GM13976 (cell line): ENCODE measurements at regions not wholly inside any gene's neighbourhood (a gene's known extent, or its start where the extent isn't known, plus 50 kb on each side); places are given as distances from the start of the nearest gene placed in this dataset.

Experiments
- DNase-seq: peaks from one replicate; pipeline ENCODE4 v3.0.0; 2012; ENCODE audit warnings: low spot score
- in situ Hi-C: fragments of 300-500 bp; cut with MboI; formaldehyde crosslinking; loops from one replicate; pipeline ENCODE4 v1.12.0; 2022; ENCODE audit warnings: low sequenced_read_pairs, mixed read lengths, inconsistent platforms; ENCODE audit not compliant: unreplicated experiment
- TF ChIP-seq, protein P1 (sequence below): IDR thresholded peaks from 2 replicates; pipeline ENCODE4 v1.5.1; 2012; ENCODE audit warnings: borderline replicate concordance, mild to moderate bottlenecking; ENCODE audit not compliant: insufficient read depth; ENCODE audit errors: extremely low read depth, missing control alignments, control extremely low read depth

DNA sequence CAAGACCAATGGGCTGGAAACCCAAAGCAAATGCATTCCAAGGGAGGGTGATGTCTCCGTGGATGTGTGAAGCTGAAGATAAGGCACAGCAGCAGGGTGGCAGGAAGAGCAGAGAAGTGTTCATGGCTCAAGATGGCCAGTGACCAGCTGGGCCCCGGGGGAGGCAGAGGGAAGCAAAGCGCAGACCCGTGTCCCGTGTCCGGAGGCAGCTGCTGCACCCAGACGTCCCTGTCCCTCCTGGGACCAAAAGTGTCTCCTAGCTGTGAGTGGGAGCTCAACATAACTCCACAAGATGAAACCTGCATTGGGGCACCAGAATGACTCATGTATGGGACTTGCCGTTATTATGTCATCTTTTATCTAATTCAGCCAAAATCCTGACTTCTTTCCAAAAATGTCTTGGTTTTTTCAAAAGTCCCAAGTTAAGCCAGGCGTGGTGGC, 118.2 kb downstream of the RIPK4 start:
- in situ Hi-C loops, result no loop called here
- no peak for DNase-seq
- TF ChIP-seq, protein P1, sequence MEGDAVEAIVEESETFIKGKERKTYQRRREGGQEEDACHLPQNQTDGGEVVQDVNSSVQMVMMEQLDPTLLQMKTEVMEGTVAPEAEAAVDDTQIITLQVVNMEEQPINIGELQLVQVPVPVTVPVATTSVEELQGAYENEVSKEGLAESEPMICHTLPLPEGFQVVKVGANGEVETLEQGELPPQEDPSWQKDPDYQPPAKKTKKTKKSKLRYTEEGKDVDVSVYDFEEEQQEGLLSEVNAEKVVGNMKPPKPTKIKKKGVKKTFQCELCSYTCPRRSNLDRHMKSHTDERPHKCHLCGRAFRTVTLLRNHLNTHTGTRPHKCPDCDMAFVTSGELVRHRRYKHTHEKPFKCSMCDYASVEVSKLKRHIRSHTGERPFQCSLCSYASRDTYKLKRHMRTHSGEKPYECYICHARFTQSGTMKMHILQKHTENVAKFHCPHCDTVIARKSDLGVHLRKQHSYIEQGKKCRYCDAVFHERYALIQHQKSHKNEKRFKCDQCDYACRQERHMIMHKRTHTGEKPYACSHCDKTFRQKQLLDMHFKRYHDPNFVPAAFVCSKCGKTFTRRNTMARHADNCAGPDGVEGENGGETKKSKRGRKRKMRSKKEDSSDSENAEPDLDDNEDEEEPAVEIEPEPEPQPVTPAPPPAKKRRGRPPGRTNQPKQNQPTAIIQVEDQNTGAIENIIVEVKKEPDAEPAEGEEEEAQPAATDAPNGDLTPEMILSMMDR, result no peak

DNA sequence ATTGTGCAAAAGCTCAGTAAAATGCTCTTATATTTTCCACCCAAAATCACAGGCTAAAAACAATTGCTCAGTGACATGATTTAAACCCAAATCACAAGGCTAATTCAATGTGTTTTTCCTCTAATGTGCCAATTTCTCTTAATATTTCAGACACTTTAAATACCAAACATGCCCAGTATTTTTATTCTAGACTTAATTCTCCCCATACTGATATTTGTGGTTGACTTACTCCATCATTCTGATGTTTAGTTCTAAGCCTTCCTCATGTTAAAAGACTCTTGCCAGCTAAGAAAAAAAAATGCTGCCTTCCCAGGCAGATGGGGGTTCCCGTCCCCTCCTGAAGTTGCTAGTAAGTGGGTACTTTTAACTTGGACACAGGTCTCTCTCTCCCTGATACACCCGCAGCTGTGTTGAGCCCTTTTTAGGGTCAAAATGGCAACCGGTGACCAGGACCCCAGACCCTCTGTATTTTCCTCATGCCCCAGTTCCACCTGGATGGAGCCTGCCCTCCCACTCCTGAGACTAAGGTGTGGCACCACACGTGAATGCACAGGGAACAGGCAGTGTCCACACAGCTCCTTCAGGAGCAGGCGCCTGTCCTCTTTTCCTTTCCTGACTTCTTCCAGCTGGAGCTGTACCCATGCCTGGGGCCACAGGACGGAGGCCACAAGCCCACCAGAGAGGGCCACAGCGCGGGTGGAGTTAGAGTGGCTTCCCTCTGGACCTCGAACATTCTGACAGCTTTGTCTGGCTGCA, 118.9 kb downstream of the RIPK4 start:
- TF ChIP-seq, protein P1, result no peak
- in situ Hi-C loops, result no loop called here
- DNase-seq, result no peak

DNA sequence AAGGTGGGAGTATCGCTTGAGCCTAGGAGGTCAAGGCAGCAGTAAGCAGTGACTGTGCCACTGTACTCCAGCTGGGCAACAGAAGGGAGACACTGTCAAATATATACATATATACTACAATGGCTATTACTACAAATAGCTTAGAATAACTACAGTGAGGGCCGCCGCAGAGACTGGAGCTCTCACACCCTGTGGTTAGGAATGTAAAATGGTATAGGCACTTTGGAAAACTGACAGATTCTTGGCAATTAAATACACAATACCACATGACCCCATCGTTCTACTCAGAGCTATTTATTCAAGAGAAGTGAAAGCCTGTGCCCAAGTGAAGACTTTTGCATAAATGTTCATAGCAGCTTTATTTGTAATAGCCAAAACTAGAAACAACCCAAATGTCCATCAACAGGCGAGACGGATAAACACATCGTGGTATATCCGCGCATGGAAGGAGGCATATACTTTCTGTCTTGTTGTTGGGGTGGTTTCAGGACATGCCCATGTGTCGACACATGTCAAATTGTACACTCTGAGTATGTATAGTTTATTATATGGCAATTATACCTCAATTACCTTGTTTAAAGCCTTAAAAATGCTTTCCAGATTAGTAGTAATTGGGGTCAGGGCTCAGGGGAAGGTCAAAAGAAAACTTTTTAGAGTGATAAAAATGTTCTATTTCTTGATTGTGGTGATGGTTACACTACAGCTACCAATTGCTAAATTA, 123.4 kb downstream of the RIPK4 start:
- no peak for DNase-seq
- in situ Hi-C loops, result no loop called here
- TF ChIP-seq, protein P1, result no peak

DNA sequence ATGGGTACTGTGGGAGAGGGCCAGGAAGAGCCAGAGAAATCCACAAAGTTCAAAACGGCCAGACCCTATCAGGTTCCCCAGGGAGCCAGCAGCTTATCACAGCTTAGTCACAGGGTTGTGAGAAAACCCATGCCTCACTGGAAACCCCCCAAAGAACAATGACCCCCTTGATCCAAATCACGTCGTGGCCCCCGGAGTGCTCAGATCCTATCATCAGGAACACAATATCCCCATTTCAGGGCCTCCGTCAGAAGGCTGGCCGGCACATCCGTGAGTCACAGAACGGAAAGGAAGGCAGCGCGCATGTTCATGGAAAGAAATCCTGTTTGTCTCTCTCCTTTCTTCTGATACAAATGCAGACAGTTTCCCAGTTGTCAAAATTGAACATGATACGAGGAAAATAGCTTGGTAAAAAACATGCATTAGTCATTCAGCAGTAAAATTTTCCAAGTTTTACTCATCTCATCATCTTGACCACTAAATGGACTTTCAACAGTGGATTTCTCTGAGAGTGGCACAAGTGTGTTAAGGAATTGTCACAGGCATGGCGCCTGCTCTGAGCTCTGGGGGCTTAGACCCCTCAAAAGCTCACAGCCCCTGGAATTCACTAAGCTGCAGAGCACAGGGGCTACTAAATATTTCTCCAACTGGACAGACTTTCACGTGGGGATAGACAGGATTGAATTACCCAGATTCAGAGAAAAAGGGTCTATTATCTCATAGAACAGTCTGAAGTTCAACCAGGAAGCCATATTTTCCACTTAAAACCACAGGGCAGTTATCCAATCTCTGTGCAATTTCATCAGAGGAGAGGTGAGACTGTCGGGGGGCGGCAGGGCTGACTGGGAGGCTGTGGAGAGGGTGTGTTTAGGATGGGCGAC, 124.8 kb downstream of the RIPK4 start:
- no peak for DNase-seq
- in situ Hi-C loops, result no loop called here
- TF ChIP-seq, protein P1, result no peak

DNA sequence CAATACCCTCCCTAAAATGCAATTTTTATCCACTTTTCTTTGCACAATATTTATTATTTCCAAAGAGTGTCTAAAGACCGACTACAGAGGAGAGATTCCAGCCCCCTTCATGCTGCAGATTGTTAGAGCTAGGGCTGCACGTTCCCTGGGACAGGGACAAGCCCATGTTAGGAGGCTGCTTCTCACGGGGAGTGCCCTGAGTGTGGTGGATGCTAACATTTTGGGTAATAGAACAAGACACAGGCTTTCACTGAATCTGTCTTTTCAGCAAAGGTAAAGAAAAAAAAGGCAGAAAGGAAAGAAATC, 125.4 kb downstream of the RIPK4 start:
- no peak for DNase-seq
- TF ChIP-seq, protein P1, result no peak
- in situ Hi-C loops, result no loop called here

DNA sequence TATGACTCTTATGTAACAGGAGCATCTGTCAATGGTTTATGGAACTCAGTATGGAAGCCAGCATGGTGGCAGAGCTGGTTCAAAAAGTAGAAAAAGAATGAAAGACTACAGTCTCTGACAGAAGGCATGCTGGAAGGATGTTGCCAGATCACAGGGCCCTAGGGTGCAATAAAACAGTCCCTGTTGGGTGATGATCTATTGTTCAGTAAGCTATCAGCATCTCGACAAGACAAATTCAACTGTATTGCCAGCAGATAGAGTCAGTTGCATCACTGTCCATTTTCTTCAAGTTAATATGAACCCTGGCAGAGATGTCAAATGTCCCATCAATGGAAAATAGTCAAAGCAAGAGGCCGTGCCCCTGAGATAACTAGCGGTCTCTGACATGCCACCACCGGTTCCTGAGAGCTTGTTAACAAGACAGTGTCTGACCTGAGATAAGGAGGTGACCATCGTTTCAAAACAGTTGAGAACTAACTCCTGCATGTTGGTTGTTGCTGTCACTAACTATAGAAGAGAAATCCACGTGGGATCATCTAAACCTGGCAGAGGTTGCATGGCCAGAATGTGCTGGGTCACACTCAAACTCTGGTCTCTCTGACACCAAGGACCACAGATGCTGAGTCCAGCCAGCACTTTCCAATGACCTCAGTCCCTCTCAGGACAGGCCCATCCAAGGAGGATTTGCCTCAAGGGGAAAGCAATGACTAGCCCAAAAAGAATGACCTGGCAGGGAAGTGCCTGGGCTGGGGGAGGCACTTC, 125.9 kb downstream of the RIPK4 start:
- DNase-seq, result no peak
- TF ChIP-seq, protein P1, result no peak
- in situ Hi-C loops, result no loop called here
